ENCODE measurements at regions not wholly inside any gene's neighbourhood (a gene's known extent, or its start where the extent isn't known, plus 50 kb on each side); places are given as distances from the start of the nearest gene placed in this dataset.
A peak's percentile ranks its signal among the peaks of the same experiment; 100 is the strongest.

- TF ChIP-seq CTCF (IDR thresholded peaks at IDR 0.05; ENCODE audit: low read depth, low read length), result no peak
- peak; percentile 52 for DNase-seq (ENCODE audit: extremely low read depth, low read depth)
Measured at GRCh38 chr5:110909950-110910349, 161.6 kb upstream of the TSLP start.

GRCh38 chr5:110913221-110913620, 158.3 kb upstream of the TSLP start:
- no peak for TF ChIP-seq CTCF (IDR thresholded peaks at IDR 0.05; ENCODE audit: low read depth, low read length)
- no peak for DNase-seq (ENCODE audit: extremely low read depth, low read depth)

GRCh38 chr5:110916381-110917049, 155.0 kb upstream of the TSLP start:
- DNase-seq (ENCODE audit: extremely low read depth, low read depth), result peak; percentile 73
- no peak for TF ChIP-seq CTCF (IDR thresholded peaks at IDR 0.05; ENCODE audit: low read depth, low read length)

- TF ChIP-seq CTCF (IDR thresholded peaks at IDR 0.05; ENCODE audit: low read depth, low read length), result no peak
- DNase-seq (ENCODE audit: extremely low read depth, low read depth), result no peak
Measured at GRCh38 chr5:110917161-110917875, 154.2 kb upstream of the TSLP start.

GRCh38 chr5:110918683-110919082, 152.8 kb upstream of the TSLP start:
- no peak for TF ChIP-seq CTCF (IDR thresholded peaks at IDR 0.05; ENCODE audit: low read depth, low read length)
- no peak for DNase-seq (ENCODE audit: extremely low read depth, low read depth)

GRCh38 chr5:110923971-110924370, 147.5 kb upstream of the TSLP start:
- DNase-seq (ENCODE audit: extremely low read depth, low read depth), result no peak
- no peak for TF ChIP-seq CTCF (IDR thresholded peaks at IDR 0.05; ENCODE audit: low read depth, low read length)

GRCh38 chr5:110925398-110925797, 146.1 kb upstream of the TSLP start:
- no peak for TF ChIP-seq CTCF (IDR thresholded peaks at IDR 0.05; ENCODE audit: low read depth, low read length)
- DNase-seq (ENCODE audit: extremely low read depth, low read depth), result no peak
